Liver (tissue), 8 donors: ENCODE measurements at regions not wholly inside any gene's neighbourhood (a gene's known extent, or its start where the extent isn't known, plus 50 kb on each side); places are given as distances from the start of the nearest gene placed in this dataset.

ENCODE experiments used
- DNase-seq: peaks from one replicate; pipeline ENCODE4 v3.0.0-alpha.2; 2017; ENCODE audit warnings: low spot score
- H3K27ac ChIP-seq, 2 donors: one replicate each; pipeline ENCODE4 v1.7.0; 2013; ENCODE audit warnings: inconsistent platforms in 2 of 2, low read length in 2 of 2, control low read depth in 1 of 2, low read depth in 1 of 2, mild to moderate bottlenecking in 1 of 2
- H3K27me3 ChIP-seq, 4 donors: one replicate each; pipeline versions ENCODE4 v1.6.1 to v1.7.0; 2013; ENCODE audit warnings: low read length in 3 of 4, inconsistent platforms in 1 of 4, mild to moderate bottlenecking in 1 of 4, moderate library complexity in 1 of 4; ENCODE audit not compliant: control insufficient read depth in 4 of 4, insufficient read depth in 4 of 4
- H3K36me3 ChIP-seq, 4 donors: one replicate each; pipeline versions ENCODE4 v1.6.1 to v1.7.0; 2013; ENCODE audit warnings: low read length in 3 of 4, mild to moderate bottlenecking in 3 of 4, low read depth in 1 of 4, moderate library complexity in 1 of 4; ENCODE audit not compliant: control insufficient read depth in 4 of 4, insufficient read depth in 3 of 4
- H3K4me1 ChIP-seq, 4 donors: one replicate each; pipeline versions ENCODE4 v1.6.1 to v1.7.0; 2013; ENCODE audit warnings: low read length in 3 of 4, mild to moderate bottlenecking in 3 of 4, moderate library complexity in 1 of 4; ENCODE audit not compliant: control insufficient read depth in 4 of 4, insufficient read depth in 4 of 4
- H3K4me3 ChIP-seq, 3 donors: one replicate each; pipeline versions ENCODE4 v1.6.1 to v1.7.0; 2013; ENCODE audit warnings: low read length in 3 of 3, control low read depth in 1 of 3, low read depth in 1 of 3, mild to moderate bottlenecking in 1 of 3
- H3K9ac ChIP-seq, 2 donors: one replicate each; pipeline ENCODE4 v1.7.0; 2013; ENCODE audit warnings: low read length in 2 of 2, mild to moderate bottlenecking in 2 of 2, moderate library complexity in 2 of 2, control low read depth in 1 of 2, low read depth in 1 of 2
- H3K9me3 ChIP-seq, 4 donors: one replicate each; pipeline versions ENCODE4 v1.6.1 to v1.7.0; 2013; ENCODE audit warnings: low read length in 3 of 4; ENCODE audit not compliant: control insufficient read depth in 4 of 4
- EGR1 ChIP-seq, 2 donors: IDR thresholded peaks; 2 replicates each; pipeline ENCODE4 v1.6.1; 2016 to 2018; ENCODE audit warnings: antibody characterized with exemption in 2 of 2, low read depth in 2 of 2
- FOXA1 ChIP-seq: IDR thresholded peaks from 2 replicates; pipeline ENCODE4 v1.6.1; 2016; ENCODE audit warnings: antibody characterized with exemption
- FOXA2 ChIP-seq: IDR thresholded peaks from 2 replicates; pipeline ENCODE4 v1.6.1; 2016; ENCODE audit warnings: antibody characterized with exemption
- GABPA ChIP-seq, 2 donors: IDR thresholded peaks in 1 of 2; conservative IDR thresholded peaks in 1 of 2; 2 replicates each; pipeline ENCODE4 v1.6.1; 2016; ENCODE audit warnings: antibody characterized with exemption in 2 of 2, mild to moderate bottlenecking in 1 of 2, moderate library complexity in 1 of 2
- HNF4A ChIP-seq, 2 donors: conservative IDR thresholded peaks; 2 replicates each; pipeline ENCODE4 v1.6.1; 2016; ENCODE audit warnings: antibody characterized with exemption in 2 of 2, mild to moderate bottlenecking in 2 of 2
- HNF4G ChIP-seq: IDR thresholded peaks from 2 replicates; pipeline ENCODE4 v1.6.1; 2016; ENCODE audit warnings: antibody characterized with exemption
- JUND ChIP-seq, 2 donors: IDR thresholded peaks; 2 replicates each; pipeline ENCODE4 v1.6.1; 2016; ENCODE audit warnings: antibody characterized with exemption in 2 of 2
- NR2F2 ChIP-seq: IDR thresholded peaks from 2 replicates; pipeline ENCODE4 v1.6.1; 2016; ENCODE audit warnings: antibody characterized with exemption
- RAD21 ChIP-seq, 2 donors: IDR thresholded peaks; 2 replicates each; pipeline ENCODE4 v1.6.1; 2016; ENCODE audit warnings: antibody characterized with exemption in 2 of 2, mild to moderate bottlenecking in 2 of 2
- RXRA ChIP-seq, 2 donors: IDR thresholded peaks; 2 replicates each; pipeline ENCODE4 v1.6.1; 2017 to 2018; ENCODE audit warnings: antibody characterized with exemption in 2 of 2, mild to moderate bottlenecking in 1 of 2
- SP1 ChIP-seq: IDR thresholded peaks from 2 replicates; pipeline ENCODE4 v1.6.1; 2018; ENCODE audit warnings: antibody characterized with exemption, mild to moderate bottlenecking
- TAF1 ChIP-seq: conservative IDR thresholded peaks from 2 replicates; pipeline ENCODE4 v1.6.1; 2016; ENCODE audit warnings: antibody characterized with exemption, mild to moderate bottlenecking
- WGBS: extraction: QIAGEN DNeasy Blood & Tissue Kit; methylation state at CpG from one replicate; pipeline ENCODE4 v1.1.7; 2013; 5-methylcytosine and 5-hydroxymethylcytosine counted together
- TF ChIP-seq, protein P1 (sequence below): fragments of 150-350 bp; IDR thresholded peaks from 2 replicates; pipeline ENCODE4 v1.5.1; 2017; ENCODE audit warnings: improper control_type of control experiment, low read depth, low read length; ENCODE audit not compliant: missing input control
- TF ChIP-seq, protein P2 (sequence below): IDR thresholded peaks from 2 replicates; pipeline ENCODE4 v1.6.1; 2016; ENCODE audit warnings: antibody characterized with exemption
- TF ChIP-seq, protein P3 (sequence below): IDR thresholded peaks from 2 replicates; pipeline ENCODE4 v1.6.1; 2016; ENCODE audit warnings: antibody characterized with exemption
- TF ChIP-seq, protein P4 (sequence below): IDR thresholded peaks from 2 replicates; pipeline ENCODE4 v1.6.1; 2016; ENCODE audit warnings: antibody characterized with exemption, mild to moderate bottlenecking
- donor health status: healthy.
- donor health status: healthy.
- donor health status: healthy.
- donor health status: healthy.
- donor health status: healthy.

DNA sequence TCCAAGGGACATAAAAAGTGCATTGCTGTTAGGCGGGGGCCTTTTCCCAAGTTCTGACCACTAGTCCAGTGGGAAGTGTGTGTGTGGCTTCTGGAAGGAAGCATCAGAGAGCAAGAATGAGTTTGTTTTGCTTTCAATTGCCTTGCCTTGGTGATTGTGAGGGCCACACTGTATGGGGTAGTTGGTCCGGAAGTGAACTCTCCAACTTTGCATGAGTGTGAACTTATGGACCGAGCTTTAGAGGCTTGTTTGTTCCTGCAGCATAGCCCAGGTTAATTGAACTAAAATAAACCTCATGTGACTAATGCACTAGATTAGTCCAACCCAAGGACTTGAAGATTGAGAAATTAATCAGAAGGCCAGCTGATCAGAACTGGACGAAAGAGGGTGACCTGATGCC lies 171.7 kb downstream of the NR2F2 start:
- no peaks in the 10 kb centered on the region for H3K36me3 ChIP-seq
- peaks cover 0 to 4% (median 0%) of the 10 kb centered on the region in 4 donors for H3K27me3 ChIP-seq
- no peaks in the 10 kb centered on the region for H3K9me3 ChIP-seq
- no peak overlapping the region for H3K9ac ChIP-seq
- no peak for DNase-seq
- H3K4me1 ChIP-seq, result no peaks in the 10 kb centered on the region
- no peak overlapping the region for H3K4me3 ChIP-seq
- TF ChIP-seq HNF4G (no peak), SP1 (no peak), HNF4A (conservative IDR thresholded peaks at IDR 0.05) (no peak), EGR1 (IDR thresholded peaks at IDR 0.05; ENCODE audit: low read depth in 2 of 2) (no peak), RAD21 (IDR thresholded peaks at IDR 0.05) (no peak), JUND (IDR thresholded peaks at IDR 0.05) (no peak), FOXA2 (no peak), FOXA1 (no peak), GABPA (IDR thresholded peaks at IDR 0.05 in 1 of 2, conservative IDR thresholded peaks at IDR 0.05 in 1 of 2) (no peak), TAF1 (no peak), RXRA (IDR thresholded peaks at IDR 0.05) (no peak), NR2F2 (no peak)
- TF ChIP-seq, protein P1, sequence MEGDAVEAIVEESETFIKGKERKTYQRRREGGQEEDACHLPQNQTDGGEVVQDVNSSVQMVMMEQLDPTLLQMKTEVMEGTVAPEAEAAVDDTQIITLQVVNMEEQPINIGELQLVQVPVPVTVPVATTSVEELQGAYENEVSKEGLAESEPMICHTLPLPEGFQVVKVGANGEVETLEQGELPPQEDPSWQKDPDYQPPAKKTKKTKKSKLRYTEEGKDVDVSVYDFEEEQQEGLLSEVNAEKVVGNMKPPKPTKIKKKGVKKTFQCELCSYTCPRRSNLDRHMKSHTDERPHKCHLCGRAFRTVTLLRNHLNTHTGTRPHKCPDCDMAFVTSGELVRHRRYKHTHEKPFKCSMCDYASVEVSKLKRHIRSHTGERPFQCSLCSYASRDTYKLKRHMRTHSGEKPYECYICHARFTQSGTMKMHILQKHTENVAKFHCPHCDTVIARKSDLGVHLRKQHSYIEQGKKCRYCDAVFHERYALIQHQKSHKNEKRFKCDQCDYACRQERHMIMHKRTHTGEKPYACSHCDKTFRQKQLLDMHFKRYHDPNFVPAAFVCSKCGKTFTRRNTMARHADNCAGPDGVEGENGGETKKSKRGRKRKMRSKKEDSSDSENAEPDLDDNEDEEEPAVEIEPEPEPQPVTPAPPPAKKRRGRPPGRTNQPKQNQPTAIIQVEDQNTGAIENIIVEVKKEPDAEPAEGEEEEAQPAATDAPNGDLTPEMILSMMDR, result no peak
- TF ChIP-seq, protein P2, sequence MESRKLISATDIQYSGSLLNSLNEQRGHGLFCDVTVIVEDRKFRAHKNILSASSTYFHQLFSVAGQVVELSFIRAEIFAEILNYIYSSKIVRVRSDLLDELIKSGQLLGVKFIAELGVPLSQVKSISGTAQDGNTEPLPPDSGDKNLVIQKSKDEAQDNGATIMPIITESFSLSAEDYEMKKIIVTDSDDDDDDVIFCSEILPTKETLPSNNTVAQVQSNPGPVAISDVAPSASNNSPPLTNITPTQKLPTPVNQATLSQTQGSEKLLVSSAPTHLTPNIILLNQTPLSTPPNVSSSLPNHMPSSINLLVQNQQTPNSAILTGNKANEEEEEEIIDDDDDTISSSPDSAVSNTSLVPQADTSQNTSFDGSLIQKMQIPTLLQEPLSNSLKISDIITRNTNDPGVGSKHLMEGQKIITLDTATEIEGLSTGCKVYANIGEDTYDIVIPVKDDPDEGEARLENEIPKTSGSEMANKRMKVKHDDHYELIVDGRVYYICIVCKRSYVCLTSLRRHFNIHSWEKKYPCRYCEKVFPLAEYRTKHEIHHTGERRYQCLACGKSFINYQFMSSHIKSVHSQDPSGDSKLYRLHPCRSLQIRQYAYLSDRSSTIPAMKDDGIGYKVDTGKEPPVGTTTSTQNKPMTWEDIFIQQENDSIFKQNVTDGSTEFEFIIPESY, result no peak
- TF ChIP-seq, protein P3, sequence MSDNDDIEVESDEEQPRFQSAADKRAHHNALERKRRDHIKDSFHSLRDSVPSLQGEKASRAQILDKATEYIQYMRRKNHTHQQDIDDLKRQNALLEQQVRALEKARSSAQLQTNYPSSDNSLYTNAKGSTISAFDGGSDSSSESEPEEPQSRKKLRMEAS, result no peak
- TF ChIP-seq, protein P4, sequence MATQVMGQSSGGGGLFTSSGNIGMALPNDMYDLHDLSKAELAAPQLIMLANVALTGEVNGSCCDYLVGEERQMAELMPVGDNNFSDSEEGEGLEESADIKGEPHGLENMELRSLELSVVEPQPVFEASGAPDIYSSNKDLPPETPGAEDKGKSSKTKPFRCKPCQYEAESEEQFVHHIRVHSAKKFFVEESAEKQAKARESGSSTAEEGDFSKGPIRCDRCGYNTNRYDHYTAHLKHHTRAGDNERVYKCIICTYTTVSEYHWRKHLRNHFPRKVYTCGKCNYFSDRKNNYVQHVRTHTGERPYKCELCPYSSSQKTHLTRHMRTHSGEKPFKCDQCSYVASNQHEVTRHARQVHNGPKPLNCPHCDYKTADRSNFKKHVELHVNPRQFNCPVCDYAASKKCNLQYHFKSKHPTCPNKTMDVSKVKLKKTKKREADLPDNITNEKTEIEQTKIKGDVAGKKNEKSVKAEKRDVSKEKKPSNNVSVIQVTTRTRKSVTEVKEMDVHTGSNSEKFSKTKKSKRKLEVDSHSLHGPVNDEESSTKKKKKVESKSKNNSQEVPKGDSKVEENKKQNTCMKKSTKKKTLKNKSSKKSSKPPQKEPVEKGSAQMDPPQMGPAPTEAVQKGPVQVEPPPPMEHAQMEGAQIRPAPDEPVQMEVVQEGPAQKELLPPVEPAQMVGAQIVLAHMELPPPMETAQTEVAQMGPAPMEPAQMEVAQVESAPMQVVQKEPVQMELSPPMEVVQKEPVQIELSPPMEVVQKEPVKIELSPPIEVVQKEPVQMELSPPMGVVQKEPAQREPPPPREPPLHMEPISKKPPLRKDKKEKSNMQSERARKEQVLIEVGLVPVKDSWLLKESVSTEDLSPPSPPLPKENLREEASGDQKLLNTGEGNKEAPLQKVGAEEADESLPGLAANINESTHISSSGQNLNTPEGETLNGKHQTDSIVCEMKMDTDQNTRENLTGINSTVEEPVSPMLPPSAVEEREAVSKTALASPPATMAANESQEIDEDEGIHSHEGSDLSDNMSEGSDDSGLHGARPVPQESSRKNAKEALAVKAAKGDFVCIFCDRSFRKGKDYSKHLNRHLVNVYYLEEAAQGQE, result no peak
- WGBS, result 77% methylated on average over 4 of the region's 4 CpGs
- no peak overlapping the region for H3K27ac ChIP-seq

DNA sequence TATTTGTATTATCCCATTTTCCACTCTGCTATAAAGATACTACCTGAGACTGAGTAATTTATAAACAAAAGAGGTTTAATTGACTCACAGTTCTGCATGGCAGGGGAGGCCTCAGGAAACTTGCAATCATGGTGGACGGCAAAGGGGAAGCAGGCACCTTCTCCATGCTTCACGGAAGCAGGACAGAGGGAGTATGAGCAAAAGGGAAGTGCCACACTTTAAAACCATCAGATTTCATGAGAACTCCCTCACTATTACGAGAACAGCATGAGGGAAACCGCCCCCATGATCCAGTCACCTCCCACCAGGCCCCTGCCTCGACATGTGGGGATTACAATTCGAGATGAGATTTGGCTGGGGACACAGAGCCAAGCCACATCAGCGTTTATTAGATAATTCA lies 172.8 kb downstream of the NR2F2 start:
- Histone ChIP-seq H3K27ac (no peak overlapping the region), H3K9me3 (no peaks in the 10 kb centered on the region), H3K27me3 (peaks cover 0 to 4% (median 0%) of the 10 kb centered on the region in 4 donors), H3K9ac (no peak overlapping the region), H3K36me3 (no peaks in the 10 kb centered on the region), H3K4me1 (no peaks in the 10 kb centered on the region), H3K4me3 (no peak overlapping the region)
- no peak for DNase-seq
- WGBS, result 78% methylated on average over 7 of the region's 7 CpGs
- TF ChIP-seq, protein P2, result no peak
- no peak for TF ChIP-seq HNF4A (conservative IDR thresholded peaks at IDR 0.05)
- TF ChIP-seq, protein P4, result no peak
